GM18507 (cell line): ENCODE measurements at regions not wholly inside any gene's neighbourhood (a gene's known extent, or its start where the extent isn't known, plus 50 kb on each side); places are given as distances from the start of the nearest gene placed in this dataset.
"Not testable (repeated sequence)": the region's sequence is repeated elsewhere in the genome, so short reads cannot be mapped to it uniquely, and the experiment has no call there.

ENCODE experiments used
- DNase-seq: peaks from one replicate; pipeline ENCODE4 v3.0.0; 2011; ENCODE audit warnings: low read depth; ENCODE audit not compliant: insufficient read length; ENCODE audit errors: extremely low spot score
- FAIRE-seq: peaks from 2 replicates; lab custom pipeline; 2011; peaks lifted over from hg19 to GRCh38; lab: Jason Lieb, UNC

DNA sequence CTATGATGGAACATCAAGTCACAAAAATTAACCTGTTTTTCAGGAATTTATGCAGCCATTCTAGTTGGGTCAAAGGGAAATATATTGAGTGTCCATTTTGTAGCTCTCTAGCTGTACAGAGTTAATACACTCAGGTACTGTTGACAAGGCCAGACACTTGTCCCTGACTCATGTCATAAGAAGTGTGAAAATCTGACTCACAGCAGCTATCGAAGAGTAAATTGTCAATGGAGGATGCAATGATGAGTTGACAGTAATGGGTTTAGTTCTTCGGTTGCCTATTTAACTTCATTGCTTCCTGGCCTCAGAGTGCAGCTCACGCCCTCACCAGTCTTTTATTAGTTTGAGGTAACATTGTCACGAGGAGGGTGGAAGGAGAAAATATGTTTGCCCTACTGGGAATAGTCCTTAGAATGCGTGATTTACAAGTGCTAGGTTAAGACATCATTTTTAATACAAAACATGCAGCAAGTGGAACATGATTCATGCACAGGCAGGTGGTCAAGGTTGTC is 255.1 kb downstream of the XPNPEP1 start:
- FAIRE-seq (no peak), DNase-seq (no peak)

DNA sequence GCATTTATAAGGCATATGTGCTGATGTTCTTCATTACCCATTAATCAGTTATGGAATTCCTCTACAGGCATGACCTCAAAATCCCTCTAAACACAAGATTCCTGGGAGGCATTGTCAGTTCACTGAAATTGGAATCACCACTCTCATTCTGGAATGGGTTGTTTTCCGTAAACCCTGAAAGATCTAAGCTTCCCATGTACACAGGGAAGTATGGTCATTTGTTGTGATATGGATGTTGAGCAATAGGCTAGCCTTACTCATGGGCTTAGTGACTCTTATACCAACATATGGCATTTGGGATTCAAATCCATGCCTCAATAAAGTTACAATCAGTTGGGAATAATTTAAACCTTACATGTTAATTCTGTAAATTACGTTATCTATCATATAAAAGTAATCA is 258.0 kb downstream of the XPNPEP1 start:
- FAIRE-seq: no peak
- DNase-seq: no peak

- no peak for DNase-seq
- FAIRE-seq: no peak
Observed at GRCh38 chr10:109664554-109664953, 258.8 kb downstream of the XPNPEP1 start.

GRCh38 chr10:109663122-109663521 is 260.2 kb downstream of the XPNPEP1 start:
- FAIRE-seq: no peak

GRCh38 chr10:109652612-109653011 is 270.7 kb downstream of the XPNPEP1 start:
- not testable (repeated sequence) for FAIRE-seq, DNase-seq

More at GRCh38 chr10:109663122-109663521, 260.2 kb downstream of the XPNPEP1 start:
- DNase-seq: no peak

- DNase-seq (no peak), FAIRE-seq (no peak)
Observed at GRCh38 chr10:109650228-109650627, 273.1 kb downstream of the XPNPEP1 start.

GRCh38 chr10:109647627-109648026 is 275.7 kb downstream of the XPNPEP1 start:
- FAIRE-seq (no peak), DNase-seq (no peak)

GRCh38 chr10:109633846-109634245 is 289.5 kb downstream of the XPNPEP1 start:
- FAIRE-seq (no peak), DNase-seq (no peak)

DNA sequence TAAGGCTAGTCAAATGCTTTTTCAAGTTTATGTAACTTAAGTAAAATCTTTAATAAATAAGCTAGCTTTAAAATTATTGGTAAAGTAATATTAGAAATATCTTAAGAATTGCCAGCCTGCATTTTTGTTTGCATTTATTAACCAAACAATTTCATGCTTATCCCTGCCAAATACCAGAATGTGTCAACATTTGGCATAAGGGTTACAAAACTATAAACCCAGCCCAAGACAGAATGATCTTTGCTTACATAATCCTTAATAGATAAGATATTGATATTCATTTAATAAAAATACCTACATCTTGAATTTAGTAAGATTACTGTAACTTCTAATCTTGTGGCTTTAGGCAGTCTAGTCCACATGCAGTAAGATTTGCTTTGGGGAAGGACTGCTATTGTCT is 290.3 kb downstream of the XPNPEP1 start:
- FAIRE-seq, DNase-seq: not testable (repeated sequence)

- no peak for FAIRE-seq
Observed at GRCh38 chr10:109624939-109625338, 298.4 kb downstream of the XPNPEP1 start.

GRCh38 chr10:109622566-109622965 is 300.7 kb downstream of the XPNPEP1 start:
- FAIRE-seq (no peak), DNase-seq (no peak)

More at GRCh38 chr10:109624939-109625338, 298.4 kb downstream of the XPNPEP1 start:
- no peak for DNase-seq

DNA sequence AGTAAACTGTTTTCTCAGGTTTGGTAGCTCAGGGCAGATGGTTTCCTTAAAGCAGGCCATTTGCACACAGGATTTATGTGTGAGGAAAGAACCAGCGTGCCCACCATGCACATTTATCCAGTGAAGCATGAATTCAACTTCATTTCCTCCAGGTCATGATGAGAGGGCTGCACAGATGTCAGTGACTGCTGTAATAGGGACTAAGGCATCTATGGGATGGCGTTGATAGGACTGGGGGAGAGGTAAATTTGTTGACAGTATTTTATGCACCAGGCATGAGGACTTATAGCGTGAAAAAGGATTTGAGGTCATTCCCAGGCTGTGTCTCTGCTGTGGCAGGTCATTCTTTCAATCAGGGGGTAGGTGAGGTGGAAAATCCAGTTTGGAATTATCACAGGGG is 302.9 kb downstream of the XPNPEP1 start:
- no peak for DNase-seq
- FAIRE-seq: no peak

GRCh38 chr10:109619914-109620313 is 303.4 kb downstream of the XPNPEP1 start:
- DNase-seq: no peak
- no peak for FAIRE-seq

DNA sequence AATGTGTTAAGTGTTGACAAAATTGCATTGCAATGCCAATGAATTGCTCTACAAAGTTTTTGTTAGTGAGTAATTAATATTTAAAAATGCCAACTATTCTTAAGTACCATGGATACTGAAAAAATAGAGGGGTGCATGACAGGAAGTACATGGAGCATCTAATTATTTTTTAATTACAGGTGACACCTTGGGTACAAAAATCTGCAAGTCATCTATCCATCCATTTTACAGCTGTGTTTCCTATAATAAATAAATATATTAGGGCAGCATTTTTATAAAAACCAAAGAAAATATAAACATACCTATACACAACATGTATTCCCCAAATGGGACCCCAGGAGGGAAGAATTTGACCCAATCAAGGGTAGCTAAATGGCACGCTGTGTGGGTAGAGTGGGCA is 304.6 kb downstream of the XPNPEP1 start:
- FAIRE-seq (no peak), DNase-seq (no peak)

GRCh38 chr10:109618301-109618700 is 305.0 kb downstream of the XPNPEP1 start:
- no peak for DNase-seq
- FAIRE-seq: no peak

- no peak for DNase-seq
- FAIRE-seq: no peak
Observed at GRCh38 chr10:109616359-109616980, 306.8 kb downstream of the XPNPEP1 start.

GRCh38 chr10:109595356-109595755 is 328.0 kb downstream of the XPNPEP1 start:
- DNase-seq, FAIRE-seq: not testable (repeated sequence)

DNA sequence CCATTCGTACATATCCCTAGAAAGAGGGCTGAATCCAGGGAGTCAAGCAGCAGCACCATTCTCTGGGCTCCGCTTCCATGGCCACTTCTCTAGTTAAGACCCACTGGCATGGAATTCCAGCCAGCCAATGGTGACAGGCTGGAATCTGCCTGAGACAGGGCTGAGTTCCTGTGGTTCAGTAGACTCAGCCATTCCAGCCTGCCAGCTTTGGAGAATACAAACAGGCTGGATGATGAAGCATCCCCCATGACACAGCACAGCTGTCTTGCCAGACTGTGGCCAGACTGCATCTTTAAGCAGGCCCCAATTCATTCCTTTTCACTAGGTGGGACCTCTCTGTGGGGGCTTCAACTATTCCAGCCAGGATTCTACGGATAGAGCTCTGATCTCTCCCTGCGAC is 329.6 kb downstream of the XPNPEP1 start:
- FAIRE-seq: no peak
- DNase-seq: no peak

GRCh38 chr10:109592391-109592790 is 330.9 kb downstream of the XPNPEP1 start:
- FAIRE-seq (no peak), DNase-seq (no peak)

GRCh38 chr10:109591601-109592000 is 331.7 kb downstream of the XPNPEP1 start:
- no peak for FAIRE-seq

GRCh38 chr10:109588259-109588658 is 335.1 kb downstream of the XPNPEP1 start:
- no peak for FAIRE-seq
- no peak for DNase-seq

More at GRCh38 chr10:109591601-109592000, 331.7 kb downstream of the XPNPEP1 start:
- no peak for DNase-seq
